ENCODE measurements at regions not wholly inside any gene's neighbourhood (a gene's known extent, or its start where the extent isn't known, plus 50 kb on each side); places are given as distances from the start of the nearest gene placed in this dataset.

DNA sequence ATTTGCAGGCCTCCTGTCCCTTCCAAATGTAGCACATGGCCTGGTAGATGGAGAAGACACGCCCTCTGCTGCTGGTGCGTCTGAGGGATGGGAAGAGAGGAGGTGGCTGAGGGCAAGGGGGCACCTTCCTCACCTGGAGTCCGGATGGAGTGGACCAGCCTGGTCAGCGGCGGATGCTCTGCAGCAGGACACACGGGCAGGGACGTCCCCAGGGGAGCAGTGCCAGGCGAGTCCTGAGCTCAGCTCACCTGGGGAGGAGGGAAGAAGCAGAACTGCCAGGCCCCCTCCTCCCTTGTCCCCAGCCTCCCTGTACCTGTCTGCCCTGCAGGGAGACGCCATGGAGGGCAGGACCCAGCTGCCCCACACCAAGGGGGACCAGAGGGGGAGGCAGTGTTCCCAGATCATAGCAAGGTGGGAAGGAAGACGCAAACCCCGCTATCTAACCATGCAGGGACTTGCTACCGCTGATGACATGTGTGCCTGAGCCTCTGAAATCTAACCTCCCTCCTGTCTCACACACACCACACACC is 1495.9 kb downstream of the BRD1 start:
- TF ChIP-seq POLR2A (IDR thresholded peaks at IDR 0.05; ENCODE audit: low read depth, low read length) (no peak), POLR2AphosphoS5 (IDR thresholded peaks at IDR 0.05; ENCODE audit: low read depth, low read length) (no peak), TAF1 (IDR thresholded peaks at IDR 0.05; ENCODE audit: low read depth, low read length) (no peak), SPI1 (IDR thresholded peaks at IDR 0.05; ENCODE audit: low read depth, low read length) (no peak), POU2F2 (IDR thresholded peaks at IDR 0.05; ENCODE audit: low read depth, low read length) (no peak)

Data from GM12891 (cell line).